Muscle of arm (tissue), 1 donor: ENCODE measurements at regions not wholly inside any gene's neighbourhood (a gene's known extent, or its start where the extent isn't known, plus 50 kb on each side); places are given as distances from the start of the nearest gene placed in this dataset.

Experiments used
- DNase-seq: peaks from one replicate; pipeline ENCODE4 v3.0.0-alpha.2; 2013

DNA sequence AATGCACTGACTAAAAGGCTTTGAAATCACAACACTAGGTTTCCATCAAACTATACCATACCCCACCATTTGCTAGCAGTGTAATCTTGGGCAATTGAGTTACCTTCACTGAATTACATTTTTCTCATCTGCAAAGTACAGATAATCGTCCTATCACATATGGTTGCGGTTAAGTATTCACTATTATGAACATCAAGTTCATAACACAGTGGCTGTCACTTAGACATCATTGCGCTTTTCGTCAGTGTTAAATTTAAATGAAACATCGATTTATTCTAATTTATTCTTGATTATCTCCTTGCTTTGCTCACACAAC is 505.9 kb downstream of the CPS1 start:
- DNase-seq: no peak

DNA sequence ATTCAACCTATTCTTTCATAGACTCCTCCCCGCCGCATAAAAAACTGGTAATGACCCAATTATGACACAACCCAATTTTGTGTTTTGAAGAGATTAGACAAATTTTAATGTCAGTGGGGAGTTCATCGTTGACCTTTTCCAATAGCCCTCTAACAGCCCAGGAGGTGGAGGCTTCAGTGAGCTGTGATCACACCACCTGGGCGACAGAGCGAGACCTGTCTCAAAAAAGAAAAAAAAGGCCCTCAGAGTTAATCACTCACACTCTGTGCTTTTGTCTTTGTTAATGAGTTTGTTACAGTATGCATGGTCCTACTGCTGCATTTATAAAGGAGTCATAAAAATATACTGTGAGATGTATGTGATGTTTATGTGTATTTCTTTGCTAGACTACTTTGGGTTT is 510.6 kb downstream of the CPS1 start:
- no peak for DNase-seq

DNA sequence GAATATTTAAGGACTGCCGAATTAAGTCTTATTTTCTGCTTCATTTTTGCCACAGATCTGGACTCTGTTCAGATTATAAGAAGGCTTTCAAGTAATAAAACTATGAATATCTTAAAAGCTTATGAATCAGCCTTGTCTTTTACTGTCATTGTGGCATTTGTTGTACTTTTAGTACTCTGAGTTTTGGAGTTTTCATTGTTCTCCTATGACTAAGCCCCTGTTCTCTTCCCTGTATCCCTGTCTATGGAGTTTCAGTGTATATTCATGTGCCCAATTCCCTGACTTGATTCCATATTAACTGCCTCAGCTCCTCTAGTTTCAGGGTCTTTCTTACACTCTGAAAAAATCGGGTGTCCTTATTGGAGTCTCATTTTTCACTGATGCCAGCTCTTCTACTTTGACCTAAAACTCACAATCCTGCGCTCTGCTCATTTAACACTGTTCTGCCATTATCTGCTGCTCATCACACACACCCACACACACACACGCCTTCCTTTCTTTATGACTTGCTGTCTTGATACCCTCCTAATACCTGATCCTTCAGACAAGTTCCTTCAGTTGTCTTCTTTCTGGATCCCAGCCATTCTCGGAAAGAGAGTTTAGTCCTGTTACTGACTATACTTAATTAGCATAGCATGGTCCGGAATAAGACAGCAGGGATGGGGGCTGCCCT is 511.8 kb downstream of the CPS1 start:
- no peak for DNase-seq

DNA sequence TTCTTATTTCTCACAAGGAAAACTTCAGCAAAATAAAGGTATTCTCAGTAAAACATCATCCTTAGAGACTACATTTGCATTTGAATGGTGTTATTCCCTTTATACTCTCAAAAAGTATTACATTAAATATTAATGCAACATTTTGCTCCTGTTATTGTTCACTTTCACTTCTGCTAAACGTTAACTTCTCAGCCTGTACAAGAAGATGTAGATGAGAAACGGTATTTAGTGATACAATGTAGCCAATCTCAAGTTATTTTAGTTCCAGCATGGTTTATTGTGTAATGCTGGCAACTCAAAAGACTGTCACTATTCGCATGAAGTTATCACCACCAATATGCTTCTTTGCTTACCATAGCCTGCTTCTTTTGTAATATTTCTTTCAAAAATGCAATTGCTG is 514.1 kb downstream of the CPS1 start:
- no peak for DNase-seq

DNA sequence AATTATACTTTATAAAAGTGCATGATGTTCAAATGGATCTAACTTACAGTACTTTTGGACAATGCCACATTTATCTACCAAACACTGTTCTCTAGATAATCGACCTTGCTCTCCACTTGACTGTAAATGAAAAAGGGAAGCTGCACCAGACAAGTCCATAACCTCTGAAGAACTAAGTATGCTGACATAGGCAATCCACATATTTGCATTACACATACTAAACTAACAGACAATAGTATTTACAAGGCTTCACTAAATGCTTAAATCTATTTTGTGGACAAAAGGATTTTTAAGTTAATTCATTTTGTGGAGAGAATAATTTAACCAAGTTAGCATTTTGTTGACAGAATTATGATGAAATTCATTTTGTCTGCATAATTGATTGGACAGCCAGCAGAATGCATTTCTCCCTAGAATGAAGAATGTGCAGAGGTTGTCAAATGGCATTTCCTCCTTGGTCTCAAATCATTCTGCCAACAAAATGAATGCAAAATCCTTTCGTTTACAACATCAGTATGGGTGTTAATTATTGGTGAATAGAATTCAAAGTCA is 520.9 kb downstream of the CPS1 start:
- no peak for DNase-seq

DNA sequence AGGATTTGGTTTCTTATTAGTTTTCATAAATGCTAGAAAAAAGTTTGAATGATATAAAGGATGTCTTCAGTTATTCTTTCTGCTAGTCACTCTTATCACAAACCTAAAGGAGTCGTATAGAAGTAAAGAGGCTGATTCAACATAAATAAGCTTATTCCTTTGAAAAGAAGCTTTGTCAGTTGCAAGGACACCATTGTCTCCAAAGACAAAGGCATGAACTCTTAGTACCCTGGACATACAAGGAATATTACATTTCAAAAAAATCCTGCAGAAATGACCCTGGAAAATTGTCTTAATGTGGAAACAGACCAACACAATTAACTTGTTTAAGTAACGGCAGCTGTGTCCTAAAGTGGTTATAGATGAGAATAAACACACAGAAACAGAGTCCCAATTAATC is 528.0 kb downstream of the CPS1 start:
- no peak for DNase-seq

DNA sequence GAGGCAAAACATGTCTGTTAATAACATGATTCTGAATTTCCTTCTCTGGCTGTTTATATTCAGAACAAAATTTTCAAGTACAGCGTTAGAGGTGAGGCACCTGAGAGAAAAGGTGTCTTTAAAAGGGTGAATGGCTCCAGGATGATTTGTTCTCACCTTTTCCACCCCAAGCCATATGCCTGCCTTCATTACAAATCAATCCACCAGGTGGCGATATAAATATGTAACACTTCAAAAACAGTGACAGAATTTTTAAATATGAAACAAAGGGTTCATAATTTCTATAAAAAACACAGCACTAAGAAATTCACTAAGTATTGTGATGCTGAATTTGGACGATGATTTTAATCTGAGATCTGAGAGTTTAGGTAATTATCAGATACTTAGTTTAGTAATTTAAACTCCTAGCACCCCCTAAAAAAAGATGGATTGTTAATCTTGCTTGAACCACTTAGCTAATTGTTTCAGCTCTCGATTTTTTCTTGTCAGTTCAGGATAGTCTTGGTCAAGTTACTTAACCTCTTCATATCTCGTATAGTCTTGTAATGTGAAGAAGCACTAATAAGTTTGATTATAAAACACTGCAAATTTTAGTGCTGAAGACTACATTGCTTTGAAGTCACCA is 528.8 kb downstream of the CPS1 start:
- peak; percentile 15 for DNase-seq

DNA sequence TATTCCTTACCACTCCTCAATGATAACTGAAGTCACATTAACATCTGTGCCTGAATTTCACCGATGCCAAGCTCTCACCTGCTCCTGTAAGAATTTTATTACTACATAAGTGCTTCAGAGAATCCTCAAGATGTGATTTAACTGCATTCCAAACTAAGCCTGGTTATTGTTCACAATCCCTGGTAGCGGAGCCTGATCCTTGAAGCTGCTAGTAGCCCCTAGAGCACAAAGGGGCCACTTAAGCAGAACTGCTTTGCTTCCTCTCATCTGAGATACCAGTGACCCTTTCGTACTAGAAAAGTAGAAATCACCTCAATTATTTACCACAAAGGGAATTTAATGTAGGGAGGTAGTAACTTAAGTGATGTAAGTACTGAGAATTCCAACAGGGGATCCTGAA is 529.6 kb downstream of the CPS1 start:
- no peak for DNase-seq

DNA sequence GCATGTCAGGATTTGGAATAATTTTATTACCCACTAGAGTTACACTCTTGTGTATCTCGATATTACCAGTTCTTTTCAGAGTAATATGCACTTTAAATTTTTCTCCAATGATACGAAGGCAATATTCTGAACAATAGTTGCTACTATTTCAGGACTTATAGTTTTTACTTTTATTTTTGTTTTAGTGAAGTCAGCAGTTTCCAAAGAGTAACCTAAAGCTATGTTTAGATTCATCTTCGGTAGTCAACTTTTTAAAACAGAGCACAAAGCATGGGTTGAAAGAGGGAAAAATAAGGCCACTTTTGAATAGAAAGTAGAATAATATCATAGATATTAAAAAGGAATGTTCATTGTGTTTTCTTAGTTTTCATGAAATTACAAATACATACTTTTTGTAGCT is 532.7 kb downstream of the CPS1 start:
- no peak for DNase-seq

DNA sequence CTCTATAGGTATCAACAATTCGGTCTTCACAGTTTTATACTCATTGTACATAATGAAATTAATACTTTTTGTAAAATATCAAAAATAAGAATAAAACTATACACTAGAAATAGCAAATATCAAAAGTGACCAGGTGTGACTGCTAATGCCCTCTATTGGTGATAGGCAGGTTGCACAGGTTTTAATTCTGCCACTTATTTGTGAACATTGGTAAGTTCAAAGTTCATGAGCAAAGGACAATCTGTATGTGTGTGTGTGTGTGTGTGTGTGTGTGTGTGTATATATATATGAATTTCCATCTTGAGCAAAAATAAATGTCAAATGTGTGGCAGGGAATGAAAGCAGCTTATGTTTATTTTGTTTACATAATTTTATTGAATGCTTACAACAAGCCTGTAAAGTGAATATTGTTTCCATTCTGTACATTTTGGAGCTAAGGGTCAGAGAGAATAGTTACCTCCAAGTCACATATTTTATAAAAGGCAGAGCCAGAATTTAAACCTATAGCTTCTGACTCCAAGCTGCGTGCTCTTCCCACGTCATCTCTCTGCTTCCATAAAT is 537.4 kb downstream of the CPS1 start:
- no peak for DNase-seq

DNA sequence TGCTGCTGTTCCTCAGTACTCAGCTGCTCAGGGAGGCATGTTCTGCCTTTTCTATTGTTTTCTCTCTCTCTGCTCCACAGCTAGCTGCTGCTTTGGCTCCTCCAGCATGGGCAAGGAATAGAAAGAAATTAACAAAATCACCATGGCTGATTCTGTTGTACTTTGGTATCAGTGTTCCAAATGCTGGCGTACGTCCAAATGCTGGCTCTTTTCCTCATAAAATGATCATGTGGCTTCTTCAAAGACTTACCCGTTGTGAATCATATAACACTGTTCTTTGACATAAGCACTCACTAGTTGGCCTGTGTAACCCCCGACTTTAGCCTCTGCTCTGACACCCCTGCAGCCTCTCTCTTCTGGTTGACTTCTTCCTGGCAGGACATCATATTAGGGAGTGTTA is 547.6 kb downstream of the CPS1 start:
- no peak for DNase-seq

DNA sequence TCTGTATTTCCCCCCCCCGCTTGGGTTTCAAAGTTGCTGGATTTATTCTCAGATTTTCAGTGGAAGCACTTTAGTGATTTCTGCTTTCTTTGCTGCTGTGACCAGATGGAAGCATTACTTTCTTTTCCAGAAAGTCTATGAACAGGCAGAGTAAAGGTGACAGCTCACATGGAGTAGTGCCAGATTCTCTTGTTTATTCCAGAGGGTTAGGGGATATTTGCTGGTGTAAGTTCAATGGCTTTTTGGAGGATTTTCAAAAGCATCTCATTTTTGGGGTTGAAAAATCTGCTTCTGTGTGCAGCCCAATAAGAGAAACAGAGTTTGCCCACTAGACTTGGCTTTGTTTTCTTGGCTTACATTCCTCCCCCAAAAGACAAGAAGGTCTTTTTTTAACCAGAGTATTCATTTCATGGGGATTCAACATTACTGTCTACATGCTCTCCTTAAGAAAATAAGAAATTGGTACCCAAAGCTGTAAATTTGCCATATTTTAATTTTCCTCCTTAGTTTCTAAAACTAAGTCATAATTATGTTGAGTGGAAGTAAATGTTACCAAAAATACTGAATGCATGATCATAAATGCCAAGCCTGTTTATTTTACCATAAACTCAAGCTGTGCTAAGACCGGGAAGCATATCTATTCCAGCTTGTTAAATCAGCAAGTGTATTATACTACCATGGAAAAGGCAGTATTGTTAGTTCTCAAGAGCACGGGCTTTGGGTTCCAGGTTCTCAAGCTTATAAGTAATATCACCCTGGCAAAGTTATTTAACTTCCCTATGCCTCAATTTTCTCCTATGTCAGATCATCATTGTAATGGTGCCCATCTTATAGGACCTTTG is 557.2 kb downstream of the CPS1 start:
- no peak for DNase-seq

DNA sequence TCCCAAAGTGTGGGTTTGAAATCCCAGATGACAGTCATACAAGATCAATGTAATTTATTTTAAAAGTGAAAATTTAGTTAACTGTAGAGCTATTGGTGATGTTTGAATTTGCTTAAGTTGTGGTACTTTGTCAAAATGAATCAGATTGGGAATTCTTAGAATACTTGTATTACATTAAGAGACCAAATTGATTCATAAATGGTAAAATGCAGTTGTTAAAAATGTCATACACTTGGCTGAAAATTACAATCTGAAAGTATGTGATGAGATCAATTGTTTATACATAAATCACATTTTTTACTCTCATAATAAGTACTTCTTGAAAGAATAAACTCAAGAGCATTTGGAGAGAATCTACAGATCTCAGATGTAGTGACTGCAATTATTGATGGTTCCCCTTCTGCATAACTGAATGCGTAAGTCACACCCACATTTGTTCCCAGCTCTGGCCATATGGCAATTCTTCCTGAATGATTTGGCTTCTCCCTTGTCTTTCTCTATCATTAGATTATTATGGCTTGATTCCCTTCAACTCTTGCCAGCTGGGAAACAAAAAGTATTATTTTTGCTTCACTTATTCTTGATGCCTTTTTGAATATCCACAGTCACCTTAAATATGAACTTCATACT is 558.5 kb downstream of the CPS1 start:
- peak; percentile 7 for DNase-seq

DNA sequence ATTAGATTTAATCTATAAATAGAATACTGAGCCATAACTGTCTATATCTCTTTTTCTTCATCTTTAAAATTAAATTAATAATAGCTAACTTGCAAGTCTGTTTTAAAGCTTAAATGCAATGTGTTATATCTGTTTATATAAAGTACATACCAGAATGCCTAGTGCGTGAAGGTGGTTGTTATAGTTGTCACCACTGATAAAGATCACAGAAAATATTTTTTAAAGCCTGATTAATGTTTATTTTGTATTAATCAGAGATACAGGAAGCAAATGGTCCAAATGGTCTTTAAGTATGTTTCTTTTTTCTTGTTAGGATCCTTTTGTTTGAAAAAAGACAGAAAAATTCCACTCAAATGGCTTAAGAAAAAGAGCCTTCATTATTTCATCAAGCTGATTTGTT is 560.6 kb downstream of the CPS1 start:
- DNase-seq: no peak

DNA sequence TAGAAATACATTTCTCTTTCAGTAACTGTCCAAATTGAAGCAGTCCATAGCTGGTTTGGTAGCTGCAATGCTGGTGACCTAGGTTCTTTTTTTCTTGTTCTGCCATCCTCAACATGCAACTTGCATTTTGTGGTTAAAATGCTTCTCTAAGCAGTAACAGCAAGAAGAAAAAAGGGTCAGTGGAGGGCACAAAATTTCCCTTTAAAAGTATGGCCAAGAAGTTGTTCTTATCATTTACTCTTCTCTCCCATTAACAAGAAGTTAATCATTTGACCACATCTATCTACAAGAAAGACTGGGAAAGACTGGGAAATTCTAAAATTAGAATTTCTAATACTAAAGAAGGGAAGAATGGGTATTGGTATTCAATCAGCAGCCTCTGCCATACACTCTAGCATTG is 569.9 kb downstream of the CPS1 start:
- no peak for DNase-seq

DNA sequence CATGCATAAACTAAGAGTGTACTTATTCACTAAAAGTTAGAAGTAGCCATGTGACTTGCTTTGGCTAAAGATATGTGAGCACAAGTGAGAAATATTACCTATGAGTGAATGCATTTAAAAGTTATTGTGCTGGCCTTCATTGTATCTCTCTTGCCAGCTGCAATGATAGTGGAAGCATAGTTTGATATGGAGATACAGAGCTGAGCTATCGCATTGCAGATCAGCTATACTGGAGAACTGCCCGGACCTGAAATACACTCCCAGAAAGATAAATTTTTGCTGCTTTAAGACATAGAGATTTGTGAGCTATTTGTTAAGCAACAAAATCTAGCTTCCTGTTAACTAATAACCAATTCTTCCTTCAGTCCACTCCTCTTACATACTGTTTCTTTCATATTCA is 571.1 kb downstream of the CPS1 start:
- no peak for DNase-seq

DNA sequence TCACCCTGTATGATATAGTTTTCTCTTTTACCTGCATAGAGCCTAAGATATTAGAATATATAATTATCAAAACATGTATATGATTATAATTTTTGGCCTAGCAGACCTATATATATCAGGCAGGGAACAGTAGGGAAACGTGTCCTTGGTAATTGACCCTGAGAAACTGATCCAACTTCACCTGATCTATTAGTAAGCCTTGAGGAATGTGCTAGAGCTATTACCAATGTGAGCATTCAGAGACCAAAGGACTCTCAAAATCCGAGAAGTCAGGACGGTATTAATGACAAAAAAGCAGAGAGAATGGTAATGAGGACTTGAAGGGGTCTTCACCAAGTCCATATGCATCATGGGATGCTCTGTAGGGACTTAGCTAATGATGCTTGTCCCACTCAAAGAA is 571.9 kb downstream of the CPS1 start:
- no peak for DNase-seq

DNA sequence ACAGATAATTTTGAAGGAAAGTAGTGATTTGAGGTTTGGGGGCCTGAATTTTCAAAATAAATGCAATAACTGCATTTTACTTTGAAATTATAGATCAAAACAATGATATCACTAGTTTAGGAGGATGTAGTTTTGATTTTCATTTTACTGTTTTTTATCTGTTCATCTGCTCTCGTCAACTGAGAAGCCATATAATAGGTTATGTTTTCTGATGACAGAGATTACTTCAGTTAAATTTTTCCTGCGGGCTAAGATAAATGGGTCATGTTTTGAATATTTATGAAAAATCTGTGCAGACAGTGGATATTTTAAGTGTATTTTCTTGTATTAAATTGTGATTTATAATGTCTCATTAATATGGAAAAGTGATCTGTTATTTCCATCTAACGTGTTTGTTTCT is 573.4 kb downstream of the CPS1 start:
- no peak for DNase-seq

DNA sequence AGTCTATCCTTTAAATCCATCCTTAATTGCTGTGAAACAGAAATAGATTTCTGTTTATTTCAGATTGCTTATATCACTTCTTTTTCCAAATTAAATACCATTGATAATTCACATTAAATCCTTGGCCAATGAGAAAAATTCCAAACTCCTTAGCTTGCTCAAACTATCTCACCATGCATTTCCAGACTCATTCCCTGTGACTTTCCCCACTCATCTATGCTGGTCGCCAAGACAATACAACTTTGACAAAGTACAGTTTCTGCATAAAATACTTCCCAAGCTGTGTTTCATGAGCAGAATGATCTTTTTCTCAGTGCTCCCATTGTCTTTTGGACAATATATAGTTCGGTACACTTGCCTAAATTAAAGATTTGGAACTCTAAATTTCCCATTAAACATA is 575.6 kb downstream of the CPS1 start:
- no peak for DNase-seq

DNA sequence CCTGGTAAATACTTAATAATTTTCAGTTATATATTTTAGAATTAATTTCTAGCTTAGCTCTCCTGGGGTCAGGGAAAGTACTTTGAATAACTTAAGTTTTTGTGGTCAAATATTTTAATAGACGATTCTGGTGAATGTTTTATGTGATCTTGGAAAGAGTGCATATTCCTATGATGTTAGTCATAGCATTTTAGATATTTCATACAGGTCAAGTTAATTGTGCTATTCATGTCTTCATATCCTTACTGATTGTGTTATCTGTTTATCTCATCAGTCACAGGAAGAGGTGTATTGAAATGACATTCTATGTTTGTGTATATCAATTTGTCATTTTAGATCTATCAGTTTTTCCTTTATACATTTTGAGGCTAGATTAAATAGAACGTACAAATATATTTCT is 576.2 kb downstream of the CPS1 start:
- DNase-seq: no peak

DNA sequence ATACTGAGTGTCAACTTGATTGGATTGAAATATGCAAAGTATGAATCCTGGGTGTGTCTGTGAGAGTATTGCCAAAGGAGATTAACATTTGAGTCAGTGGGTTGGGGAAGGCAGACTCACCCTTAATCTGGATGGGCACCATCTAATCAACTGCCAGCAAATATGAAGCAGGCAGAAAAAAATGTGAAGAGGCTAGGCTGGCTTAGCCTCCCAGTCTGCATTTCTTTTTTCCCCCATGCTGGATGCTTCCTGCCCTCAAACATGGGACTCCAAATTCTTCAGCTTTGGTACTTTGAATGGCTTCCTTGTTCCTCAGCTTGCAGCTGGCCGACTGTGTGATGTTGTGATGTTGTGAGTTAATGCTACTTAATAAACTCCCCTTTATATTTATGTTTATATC is 577.4 kb downstream of the CPS1 start:
- no peak for DNase-seq

DNA sequence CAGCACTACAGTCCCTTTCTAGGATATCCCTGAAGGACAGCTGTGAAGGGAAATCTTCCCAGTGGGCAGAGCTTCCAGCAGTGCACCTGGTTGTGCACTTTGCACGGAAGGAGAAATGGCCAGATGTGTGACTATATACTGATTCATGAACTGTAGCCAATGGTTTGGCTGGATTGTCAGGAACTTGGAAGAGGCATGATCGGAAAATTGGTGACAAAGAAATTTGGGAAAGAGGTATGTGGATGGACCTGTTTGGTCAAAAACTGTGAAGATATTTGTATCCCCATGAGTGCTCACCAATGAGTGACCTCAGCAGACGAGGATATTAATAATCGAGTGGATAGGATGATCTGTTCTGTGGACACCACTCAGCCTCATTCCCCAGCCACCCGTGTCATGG is 582.2 kb downstream of the CPS1 start:
- no peak for DNase-seq
